Neural crest cell (in vitro differentiated cells): ENCODE measurements at regions not wholly inside any gene's neighbourhood (a gene's known extent, or its start where the extent isn't known, plus 50 kb on each side); places are given as distances from the start of the nearest gene placed in this dataset.

Experiments
- DNase-seq: peaks from one replicate; pipeline ENCODE4 v3.0.0; 2021; ENCODE audit warnings: low read depth, mixed read lengths, low spot score
- H3K27ac Mint-ChIP-seq: one replicate; pipeline ENCODE4 v1.8.0; 2021; ENCODE audit warnings: mild to moderate bottlenecking, mixed read lengths; ENCODE audit not compliant: unreplicated experiment
- H3K27me3 Mint-ChIP-seq: 2 replicates; pipeline ENCODE4 v1.8.0; 2021; ENCODE audit warnings: low read depth, mild to moderate bottlenecking, mixed read lengths
- H3K36me3 Mint-ChIP-seq: 2 replicates; pipeline ENCODE4 v1.8.0; 2021; ENCODE audit warnings: low read depth, mild to moderate bottlenecking, mixed read lengths
- H3K4me1 Mint-ChIP-seq: 2 replicates; pipeline ENCODE4 v1.8.0; 2021; ENCODE audit warnings: mixed read lengths
- H3K4me3 Mint-ChIP-seq: one replicate; pipeline ENCODE4 v1.8.0; 2021; ENCODE audit warnings: mild to moderate bottlenecking, mixed read lengths
- H3K9me3 Mint-ChIP-seq: 2 replicates; pipeline ENCODE4 v1.8.0; 2021; ENCODE audit warnings: mixed read lengths
- TF ChIP-seq, protein P1 (sequence below): fragments of 200-600 bp; sonication (generic); conservative IDR thresholded peaks from 2 replicates; pipeline ENCODE4 v1.5.0; 2021; ENCODE audit warnings: antibody characterized with exemption, mild to moderate bottlenecking

- TF ChIP-seq, protein P1, sequence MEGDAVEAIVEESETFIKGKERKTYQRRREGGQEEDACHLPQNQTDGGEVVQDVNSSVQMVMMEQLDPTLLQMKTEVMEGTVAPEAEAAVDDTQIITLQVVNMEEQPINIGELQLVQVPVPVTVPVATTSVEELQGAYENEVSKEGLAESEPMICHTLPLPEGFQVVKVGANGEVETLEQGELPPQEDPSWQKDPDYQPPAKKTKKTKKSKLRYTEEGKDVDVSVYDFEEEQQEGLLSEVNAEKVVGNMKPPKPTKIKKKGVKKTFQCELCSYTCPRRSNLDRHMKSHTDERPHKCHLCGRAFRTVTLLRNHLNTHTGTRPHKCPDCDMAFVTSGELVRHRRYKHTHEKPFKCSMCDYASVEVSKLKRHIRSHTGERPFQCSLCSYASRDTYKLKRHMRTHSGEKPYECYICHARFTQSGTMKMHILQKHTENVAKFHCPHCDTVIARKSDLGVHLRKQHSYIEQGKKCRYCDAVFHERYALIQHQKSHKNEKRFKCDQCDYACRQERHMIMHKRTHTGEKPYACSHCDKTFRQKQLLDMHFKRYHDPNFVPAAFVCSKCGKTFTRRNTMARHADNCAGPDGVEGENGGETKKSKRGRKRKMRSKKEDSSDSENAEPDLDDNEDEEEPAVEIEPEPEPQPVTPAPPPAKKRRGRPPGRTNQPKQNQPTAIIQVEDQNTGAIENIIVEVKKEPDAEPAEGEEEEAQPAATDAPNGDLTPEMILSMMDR, result no peak
- H3K27ac Mint-ChIP-seq, result no peak overlapping the region
- DNase-seq, result no peak
- no peak overlapping the region for H3K4me3 Mint-ChIP-seq
- H3K9me3 Mint-ChIP-seq, result peaks cover 2% of the 10 kb centered on the region
- H3K36me3 Mint-ChIP-seq, result no peaks in the 10 kb centered on the region
- no peaks in the 10 kb centered on the region for H3K27me3 Mint-ChIP-seq
- peaks cover 7% of the 10 kb centered on the region for H3K4me1 Mint-ChIP-seq
Measured at GRCh38 chr1:98323388-98323787, 338.1 kb upstream of the SNX7 start.

GRCh38 chr1:98322966-98323365 lies 338.6 kb upstream of the SNX7 start:
- Mint-ChIP-seq H3K9me3 (peaks cover 2% of the 10 kb centered on the region), H3K27me3 (no peaks in the 10 kb centered on the region), H3K27ac (no peak overlapping the region), H3K4me3 (no peak overlapping the region), H3K36me3 (no peaks in the 10 kb centered on the region), H3K4me1 (peaks cover 7% of the 10 kb centered on the region)
- no peak for DNase-seq
- TF ChIP-seq, protein P1, result no peak

DNA sequence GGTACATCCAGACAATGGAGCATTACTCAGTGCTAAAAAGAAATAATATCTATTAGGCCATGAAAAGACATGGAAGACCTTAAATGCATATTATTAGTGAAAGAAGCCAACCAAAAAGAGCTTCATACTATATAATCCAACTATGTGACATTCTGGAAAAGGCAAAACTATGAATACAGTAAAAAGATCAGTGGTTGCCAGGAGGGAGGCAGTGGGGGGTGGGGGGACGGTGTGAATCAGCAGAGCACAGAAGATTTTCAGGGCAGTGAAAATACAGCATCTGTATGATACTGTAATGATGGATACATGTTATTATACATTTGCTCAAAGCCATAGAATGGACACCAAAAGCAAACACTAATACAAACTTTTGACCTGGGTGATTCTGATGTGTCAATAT lies 339.4 kb upstream of the SNX7 start:
- no peak for DNase-seq
- Mint-ChIP-seq H3K27me3 (no peaks in the 10 kb centered on the region), H3K27ac (no peak overlapping the region), H3K9me3 (peaks cover 2% of the 10 kb centered on the region), H3K36me3 (no peaks in the 10 kb centered on the region), H3K4me3 (no peak overlapping the region), H3K4me1 (peaks cover 7% of the 10 kb centered on the region)
- TF ChIP-seq, protein P1, result no peak

DNA sequence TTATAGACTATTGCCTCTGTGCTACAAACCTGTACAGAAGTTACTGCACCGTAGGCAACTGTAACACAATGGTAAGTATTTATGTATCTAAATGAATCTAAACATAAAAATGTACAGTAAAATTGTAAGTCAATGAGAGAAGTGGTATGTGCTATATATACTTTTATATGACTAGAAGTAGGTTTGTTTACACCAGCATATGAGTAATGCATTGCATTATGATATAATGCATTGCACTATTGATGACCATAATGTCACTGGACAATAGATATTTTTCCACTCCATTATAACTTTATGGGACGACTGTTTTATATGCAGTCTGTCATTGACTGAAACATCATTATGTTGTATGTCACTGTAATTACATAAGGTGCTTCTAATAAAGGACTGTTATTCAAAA lies 340.3 kb upstream of the SNX7 start:
- Mint-ChIP-seq H3K27ac (no peak overlapping the region), H3K27me3 (no peaks in the 10 kb centered on the region), H3K36me3 (no peaks in the 10 kb centered on the region), H3K4me3 (no peak overlapping the region), H3K9me3 (peaks cover 2% of the 10 kb centered on the region), H3K4me1 (peaks cover 7% of the 10 kb centered on the region)
- TF ChIP-seq, protein P1, result no peak
- DNase-seq, result no peak

DNA sequence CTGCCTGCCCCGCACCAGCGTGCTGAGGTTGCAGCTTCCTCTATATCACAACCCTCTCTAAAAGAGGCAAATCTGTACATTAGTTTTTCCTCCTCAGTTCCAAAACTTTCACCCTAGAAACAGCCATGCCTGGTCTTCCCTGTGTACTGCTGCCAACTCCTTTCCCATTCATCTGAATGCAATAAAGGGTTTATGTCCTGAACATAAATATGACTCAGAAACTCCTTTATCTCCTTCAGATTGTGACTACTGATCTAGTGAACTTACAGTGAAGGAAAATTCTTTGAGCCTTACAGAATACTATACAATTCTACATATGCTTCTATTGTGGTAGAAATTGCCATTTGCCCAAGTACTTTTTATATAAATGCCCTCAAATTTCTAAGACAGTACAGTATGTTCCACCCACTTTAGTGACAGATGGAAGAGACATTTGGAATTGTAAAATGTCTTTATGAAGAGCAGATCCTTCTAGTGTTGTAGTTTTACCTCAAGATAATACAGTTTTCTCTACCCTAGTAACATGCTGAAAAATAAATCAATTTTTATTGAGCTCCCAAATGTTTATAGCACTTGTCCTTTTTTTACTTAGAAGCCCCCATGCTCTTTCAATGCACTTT lies 345.1 kb upstream of the SNX7 start:
- DNase-seq, result no peak
- no peaks in the 10 kb centered on the region for H3K9me3 Mint-ChIP-seq

More for the DNA sequence above, 345.1 kb upstream of the SNX7 start:
- H3K27ac Mint-ChIP-seq, result no peak overlapping the region
- no peaks in the 10 kb centered on the region for H3K4me1 Mint-ChIP-seq
- TF ChIP-seq, protein P1, result no peak
- no peak overlapping the region for H3K4me3 Mint-ChIP-seq
- H3K36me3 Mint-ChIP-seq, result no peaks in the 10 kb centered on the region
- no peaks in the 10 kb centered on the region for H3K27me3 Mint-ChIP-seq
